OCI-LY3 (cell line): ENCODE measurements at regions not wholly inside any gene's neighbourhood (a gene's known extent, or its start where the extent isn't known, plus 50 kb on each side); places are given as distances from the start of the nearest gene placed in this dataset.

Experiments used
- EZH2phosphoT487 ChIP-seq: fragments of 200-600 bp; shearing (Covaris generic); IDR thresholded peaks from 2 replicates; pipeline ENCODE4 v1.6.1; 2018; ENCODE audit warnings: antibody characterized with exemption, mixed run types, low read depth
- TF ChIP-seq, protein P1 (sequence below): fragments of 200-600, 300-600 bp; sonication (generic); IDR thresholded peaks from 2 replicates; pipeline ENCODE4 v1.5.1; 2014; ENCODE audit warnings: antibody characterized with exemption, low read length, low read depth

GRCh38 chr18:39591649-39592048 is 2026.1 kb upstream of the CELF4 start:
- TF ChIP-seq, protein P1, sequence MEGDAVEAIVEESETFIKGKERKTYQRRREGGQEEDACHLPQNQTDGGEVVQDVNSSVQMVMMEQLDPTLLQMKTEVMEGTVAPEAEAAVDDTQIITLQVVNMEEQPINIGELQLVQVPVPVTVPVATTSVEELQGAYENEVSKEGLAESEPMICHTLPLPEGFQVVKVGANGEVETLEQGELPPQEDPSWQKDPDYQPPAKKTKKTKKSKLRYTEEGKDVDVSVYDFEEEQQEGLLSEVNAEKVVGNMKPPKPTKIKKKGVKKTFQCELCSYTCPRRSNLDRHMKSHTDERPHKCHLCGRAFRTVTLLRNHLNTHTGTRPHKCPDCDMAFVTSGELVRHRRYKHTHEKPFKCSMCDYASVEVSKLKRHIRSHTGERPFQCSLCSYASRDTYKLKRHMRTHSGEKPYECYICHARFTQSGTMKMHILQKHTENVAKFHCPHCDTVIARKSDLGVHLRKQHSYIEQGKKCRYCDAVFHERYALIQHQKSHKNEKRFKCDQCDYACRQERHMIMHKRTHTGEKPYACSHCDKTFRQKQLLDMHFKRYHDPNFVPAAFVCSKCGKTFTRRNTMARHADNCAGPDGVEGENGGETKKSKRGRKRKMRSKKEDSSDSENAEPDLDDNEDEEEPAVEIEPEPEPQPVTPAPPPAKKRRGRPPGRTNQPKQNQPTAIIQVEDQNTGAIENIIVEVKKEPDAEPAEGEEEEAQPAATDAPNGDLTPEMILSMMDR: no peak
- TF ChIP-seq EZH2phosphoT487: no peak
